ENCODE measurements at regions not wholly inside any gene's neighbourhood (a gene's known extent, or its start where the extent isn't known, plus 50 kb on each side); places are given as distances from the start of the nearest gene placed in this dataset.

GRCh38 chr2:8441986-8442385 is 239.9 kb upstream of the ID2 start (continued):
- TF ChIP-seq KLF17 (tag by site-specific recombination; IDR thresholded peaks at IDR 0.05) (no peak), ZNF580 (tag by site-specific recombination; IDR thresholded peaks at IDR 0.05) (no peak), ZNF529 (tag by site-specific recombination; IDR thresholded peaks at IDR 0.05; ENCODE audit: insufficient replicate concordance) (no peak), ZNF239 (tag by site-specific recombination; IDR thresholded peaks at IDR 0.05) (no peak), MZF1 (tag by site-specific recombination; IDR thresholded peaks at IDR 0.05; ENCODE audit: borderline replicate concordance) (no peak), ZNF48 (tag by site-specific recombination; IDR thresholded peaks at IDR 0.05) (no peak), ZNF791 (tag by site-specific recombination; IDR thresholded peaks at IDR 0.05) (no peak), ZFP37 (tag by site-specific recombination; IDR thresholded peaks at IDR 0.05) (no peak), YY1 (tag by site-specific recombination; IDR thresholded peaks at IDR 0.05) (no peak), ZSCAN23 (tag by site-specific recombination; IDR thresholded peaks at IDR 0.05) (no peak), ZNF10 (tag by site-specific recombination; IDR thresholded peaks at IDR 0.05) (no peak)

- Histone ChIP-seq H3K4me3 (ENCODE audit: low read depth, low read length) (no peak overlapping the region), H3K27ac (ENCODE audit: extremely low read depth, low read depth, low read length) (no peak overlapping the region), H3K36me3 (ENCODE audit: control insufficient read depth in 2 of 2, insufficient read depth in 1 of 2, low read length in 2 of 2) (no peaks in the 10 kb centered on the region), H3K9me3 (ENCODE audit: control insufficient read depth, insufficient read depth, low read depth, low read length) (no peaks in the 10 kb centered on the region), H3K4me1 (ENCODE audit: control insufficient read depth, insufficient read depth, low read length) (no peaks in the 10 kb centered on the region)
- POLR2A ChIA-PET: interaction anchor here (0.6 kb wide), 1 partner anchor 239 kb away, joined by 4 read pairs; no protein-coding TSS in a partner anchor
- CTCF ChIA-PET: no interaction called here
- TF ChIP-seq HOXD13 (CRISPR knock-in tag; IDR thresholded peaks at IDR 0.05; ENCODE audit: borderline replicate concordance): no peak
- TF ChIP-seq ZNF354C (tag by site-specific recombination; IDR thresholded peaks at IDR 0.05; ENCODE audit: borderline replicate concordance, low read depth): no peak
- no peak for TF ChIP-seq ZSCAN4 (tag by site-specific recombination; IDR thresholded peaks at IDR 0.05)
- TF ChIP-seq, protein P1, sequence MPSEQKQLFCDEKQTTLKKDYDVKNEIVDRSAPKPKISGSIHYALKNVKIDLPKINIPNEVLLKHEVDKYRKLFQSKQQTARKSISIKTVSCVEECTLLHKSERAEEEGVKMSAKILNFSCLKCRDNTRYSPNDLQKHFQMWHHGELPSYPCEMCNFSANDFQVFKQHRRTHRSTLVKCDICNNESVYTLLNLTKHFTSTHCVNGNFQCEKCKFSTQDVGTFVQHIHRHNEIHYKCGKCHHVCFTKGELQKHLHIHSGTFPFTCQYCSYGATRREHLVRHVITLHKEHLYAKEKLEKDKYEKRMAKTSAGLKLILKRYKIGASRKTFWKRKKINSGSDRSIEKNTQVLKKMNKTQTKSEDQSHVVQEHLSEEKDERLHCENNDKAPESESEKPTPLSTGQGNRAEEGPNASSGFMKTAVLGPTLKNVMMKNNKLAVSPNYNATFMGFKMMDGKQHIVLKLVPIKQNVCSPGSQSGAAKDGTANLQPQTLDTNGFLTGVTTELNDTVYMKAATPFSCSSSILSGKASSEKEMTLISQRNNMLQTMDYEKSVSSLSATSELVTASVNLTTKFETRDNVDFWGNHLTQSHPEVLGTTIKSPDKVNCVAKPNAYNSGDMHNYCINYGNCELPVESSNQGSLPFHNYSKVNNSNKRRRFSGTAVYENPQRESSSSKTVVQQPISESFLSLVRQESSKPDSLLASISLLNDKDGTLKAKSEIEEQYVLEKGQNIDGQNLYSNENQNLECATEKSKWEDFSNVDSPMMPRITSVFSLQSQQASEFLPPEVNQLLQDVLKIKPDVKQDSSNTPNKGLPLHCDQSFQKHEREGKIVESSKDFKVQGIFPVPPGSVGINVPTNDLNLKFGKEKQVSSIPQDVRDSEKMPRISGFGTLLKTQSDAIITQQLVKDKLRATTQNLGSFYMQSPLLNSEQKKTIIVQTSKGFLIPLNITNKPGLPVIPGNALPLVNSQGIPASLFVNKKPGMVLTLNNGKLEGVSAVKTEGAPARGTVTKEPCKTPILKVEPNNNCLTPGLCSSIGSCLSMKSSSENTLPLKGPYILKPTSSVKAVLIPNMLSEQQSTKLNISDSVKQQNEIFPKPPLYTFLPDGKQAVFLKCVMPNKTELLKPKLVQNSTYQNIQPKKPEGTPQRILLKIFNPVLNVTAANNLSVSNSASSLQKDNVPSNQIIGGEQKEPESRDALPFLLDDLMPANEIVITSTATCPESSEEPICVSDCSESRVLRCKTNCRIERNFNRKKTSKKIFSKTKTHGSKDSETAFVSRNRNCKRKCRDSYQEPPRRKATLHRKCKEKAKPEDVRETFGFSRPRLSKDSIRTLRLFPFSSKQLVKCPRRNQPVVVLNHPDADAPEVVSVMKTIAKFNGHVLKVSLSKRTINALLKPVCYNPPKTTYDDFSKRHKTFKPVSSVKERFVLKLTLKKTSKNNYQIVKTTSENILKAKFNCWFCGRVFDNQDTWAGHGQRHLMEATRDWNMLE (tag by site-specific recombination; conservative IDR thresholded peaks at IDR 0.05; ENCODE audit: low read depth): no peak
- TF ChIP-seq YY2 (tag by site-specific recombination; IDR thresholded peaks at IDR 0.05): no peak
- TF ChIP-seq ZNF202 (tag by site-specific recombination; IDR thresholded peaks at IDR 0.05; ENCODE audit: borderline replicate concordance): no peak
- TF ChIP-seq ZFP69B (tag by site-specific recombination; IDR thresholded peaks at IDR 0.05): no peak
- TF ChIP-seq ZNF549 (tag by site-specific recombination; IDR thresholded peaks at IDR 0.05): no peak
- no peak for TF ChIP-seq HOXA7 (CRISPR knock-in tag; IDR thresholded peaks at IDR 0.05; ENCODE audit: borderline replicate concordance)
- TF ChIP-seq ZNF221 (tag by site-specific recombination; IDR thresholded peaks at IDR 0.05; ENCODE audit: borderline replicate concordance): no peak
- TF ChIP-seq SCRT1 (tag by site-specific recombination; IDR thresholded peaks at IDR 0.05; ENCODE audit: borderline replicate concordance): no peak
- no peak for TF ChIP-seq ZNF707 (tag by site-specific recombination; IDR thresholded peaks at IDR 0.05)
- TF ChIP-seq, protein P2, sequence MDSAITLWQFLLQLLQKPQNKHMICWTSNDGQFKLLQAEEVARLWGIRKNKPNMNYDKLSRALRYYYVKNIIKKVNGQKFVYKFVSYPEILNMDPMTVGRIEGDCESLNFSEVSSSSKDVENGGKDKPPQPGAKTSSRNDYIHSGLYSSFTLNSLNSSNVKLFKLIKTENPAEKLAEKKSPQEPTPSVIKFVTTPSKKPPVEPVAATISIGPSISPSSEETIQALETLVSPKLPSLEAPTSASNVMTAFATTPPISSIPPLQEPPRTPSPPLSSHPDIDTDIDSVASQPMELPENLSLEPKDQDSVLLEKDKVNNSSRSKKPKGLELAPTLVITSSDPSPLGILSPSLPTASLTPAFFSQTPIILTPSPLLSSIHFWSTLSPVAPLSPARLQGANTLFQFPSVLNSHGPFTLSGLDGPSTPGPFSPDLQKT (IDR thresholded peaks at IDR 0.05; ENCODE audit: borderline replicate concordance, low read depth, low read length): no peak
- TF ChIP-seq ZSCAN16 (tag by site-specific recombination; IDR thresholded peaks at IDR 0.05): no peak
- TF ChIP-seq ZBTB7A (tag by site-specific recombination; IDR thresholded peaks at IDR 0.05; ENCODE audit: low read depth): no peak
These were observed 238.9 kb upstream of the ID2 start for GRCh38 chr2:8442833-8443486.
